Prostate gland (tissue), 2 donors: ENCODE measurements at regions not wholly inside any gene's neighbourhood (a gene's known extent, or its start where the extent isn't known, plus 50 kb on each side); places are given as distances from the start of the nearest gene placed in this dataset.
"Not testable (repeated sequence)": the region's sequence is repeated elsewhere in the genome, so short reads cannot be mapped to it uniquely, and the experiment has no call there.

Experiments
- DNase-seq: peaks from one replicate; pipeline ENCODE4 v3.0.0-alpha.2; 2019; ENCODE audit warnings: low spot score
- H3K27ac ChIP-seq, 2 donors: fragments of 200-600 bp; sonication (generic); 2 replicates each; pipeline ENCODE4 v1.5.1; 2017 to 2019
- H3K27me3 ChIP-seq: fragments of 200-600 bp; sonication (generic); replicated peaks from 2 replicates; pipeline ENCODE4 v1.5.1; 2019; ENCODE audit not compliant: insufficient read depth
- H3K36me3 ChIP-seq, 2 donors: fragments of 200-600 bp; sonication (generic); 1 replicate in 1 of 2; 2 replicates in 1 of 2; pipeline versions ENCODE4 v1.5.1 to v1.8.1; 2017 to 2019
- H3K4me1 ChIP-seq: fragments of 200-600 bp; sonication (generic); replicated peaks from 2 replicates; pipeline ENCODE4 v1.5.1; 2019
- H3K4me3 ChIP-seq, 2 donors: fragments of 200-600 bp; sonication (generic); 2 replicates each; pipeline ENCODE4 v1.5.1; 2017 to 2019
- H3K9me3 ChIP-seq: fragments of 200-600 bp; sonication (generic); 2 replicates; pipeline ENCODE4 v1.5.1; 2017
- CTCF ChIP-seq, 4 experiments: fragments of 200-600 bp in 2 of 4; fragments of 450-650 bp in 2 of 4; sonication (generic) in 2 of 4; IDR thresholded peaks; 1 replicate in 3 of 4; 2 replicates in 1 of 4; pipeline ENCODE4 v1.5.1; 2016 to 2019; ENCODE audit warnings: antibody characterized with exemption in 4 of 4, mild to moderate bottlenecking in 2 of 4, moderate library complexity in 2 of 4
- POLR2A ChIP-seq: fragments of 450-650 bp; IDR thresholded peaks from one replicate; pipeline ENCODE4 v1.6.1; 2016; ENCODE audit warnings: antibody characterized with exemption, mild to moderate bottlenecking
- POLR2AphosphoS5 ChIP-seq: sonication (generic); formaldehyde crosslinking; IDR thresholded peaks from one replicate; pipeline ENCODE4 v1.6.1; 2017; ENCODE audit warnings: antibody characterized with exemption
- WGBS: methylation state at CpG from one replicate; pipeline ENCODE4 v1.1.5; 2018; 5-methylcytosine and 5-hydroxymethylcytosine counted together
- intact Hi-C: fragments of 100-400 bp; cut with DNase I; formaldehyde crosslinking; loops from one replicate; pipeline ENCODE4 v1.14.2; 2022

DNA sequence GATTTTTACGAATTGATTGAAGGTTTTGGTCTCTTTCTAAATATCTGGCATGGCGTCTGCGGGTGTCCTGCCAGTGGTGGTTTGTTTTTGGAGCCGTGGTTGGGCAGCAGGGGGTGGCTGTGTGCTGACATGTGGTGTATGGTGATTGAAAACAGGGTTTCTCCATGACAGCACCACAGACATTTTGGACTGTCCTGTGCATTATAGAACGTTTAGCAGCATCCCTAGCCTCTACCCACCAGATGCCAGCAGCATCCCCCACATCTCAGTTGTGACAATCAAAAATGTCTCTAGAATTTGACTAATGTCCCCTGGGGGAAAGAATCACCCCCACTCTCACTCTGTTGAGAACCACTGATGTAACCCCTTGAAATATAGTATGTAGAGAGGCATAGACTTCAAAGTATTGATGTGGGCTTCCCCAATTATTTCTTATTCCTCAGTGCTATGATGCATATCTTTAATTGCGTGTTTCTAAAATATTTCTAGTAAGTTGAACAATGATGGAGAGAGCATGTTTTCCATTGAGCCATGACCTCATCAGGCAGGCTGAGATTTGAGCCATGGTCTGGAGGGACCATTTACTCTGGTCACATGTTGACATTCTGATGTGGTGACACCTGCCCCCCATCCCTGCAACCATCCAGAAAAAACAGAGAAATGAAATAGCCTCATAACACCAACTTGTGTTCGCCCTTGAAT lies 77.4 kb upstream of the MID1 start:
- TF ChIP-seq POLR2AphosphoS5 = no peak
- no peak for TF ChIP-seq POLR2A
- no peak for TF ChIP-seq CTCF (IDR thresholded peaks at IDR 0.05)
- Histone ChIP-seq H3K4me3 (no peak overlapping the region), H3K27me3 (no peaks in the 10 kb centered on the region), H3K27ac (no peak overlapping the region), H3K4me1 (no peaks in the 10 kb centered on the region), H3K36me3 (no peaks in the 10 kb centered on the region), H3K9me3 (no peaks in the 10 kb centered on the region)
- DNase-seq = no peak
- intact Hi-C loops = no loop called here
- WGBS = 90% methylated on average over 6 of the region's 7 CpGs

DNA sequence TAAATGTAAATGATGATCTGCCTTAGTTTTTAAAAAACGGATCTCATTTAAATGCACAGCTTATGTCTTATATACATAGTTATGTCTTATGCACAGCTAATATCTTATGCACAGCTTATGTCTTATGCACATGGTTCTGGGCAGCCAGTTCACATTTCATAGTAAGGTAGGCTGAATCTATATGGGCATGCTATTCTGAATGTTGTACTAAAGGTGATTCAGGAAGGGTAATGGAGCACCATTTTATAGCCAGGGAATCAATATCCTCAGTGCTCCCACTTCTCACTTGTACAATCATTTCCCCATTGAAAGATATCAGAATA lies 77.9 kb upstream of the MID1 start:
- Histone ChIP-seq H3K27me3 (no peaks in the 10 kb centered on the region), H3K27ac (no peak overlapping the region), H3K9me3 (no peaks in the 10 kb centered on the region), H3K4me1 (no peaks in the 10 kb centered on the region), H3K36me3 (no peaks in the 10 kb centered on the region), H3K4me3 (no peak overlapping the region)
- WGBS = 94% methylated on average over 1 of the region's 1 CpG
- DNase-seq = no peak
- intact Hi-C loops = no loop called here
- TF ChIP-seq CTCF (IDR thresholded peaks at IDR 0.05) (no peak), POLR2A (no peak), POLR2AphosphoS5 (no peak)

GRCh38 chrX:10702031-10702430 lies 81.6 kb upstream of the MID1 start:
- H3K4me3 ChIP-seq = no peak overlapping the region
- no peaks in the 10 kb centered on the region for H3K4me1 ChIP-seq
- no peak for DNase-seq
- no peaks in the 10 kb centered on the region for H3K9me3 ChIP-seq
- H3K27ac ChIP-seq = no peak overlapping the region
- WGBS = 59% methylated on average over 4 of the region's 4 CpGs
- TF ChIP-seq POLR2A (no peak), POLR2AphosphoS5 (no peak), CTCF (IDR thresholded peaks at IDR 0.05) (no peak)
- intact Hi-C loops = no loop called here
- H3K36me3 ChIP-seq = no peaks in the 10 kb centered on the region
- H3K27me3 ChIP-seq = no peaks in the 10 kb centered on the region

- H3K36me3 ChIP-seq, H3K27me3 ChIP-seq, H3K4me1 ChIP-seq, H3K4me3 ChIP-seq, H3K27ac ChIP-seq, H3K9me3 ChIP-seq, intact Hi-C loops, DNase-seq: not testable (repeated sequence)
- WGBS = 93% methylated on average over 3 of the region's 3 CpGs
Measured at GRCh38 chrX:10706342-10706741, 86.0 kb upstream of the MID1 start.

DNA sequence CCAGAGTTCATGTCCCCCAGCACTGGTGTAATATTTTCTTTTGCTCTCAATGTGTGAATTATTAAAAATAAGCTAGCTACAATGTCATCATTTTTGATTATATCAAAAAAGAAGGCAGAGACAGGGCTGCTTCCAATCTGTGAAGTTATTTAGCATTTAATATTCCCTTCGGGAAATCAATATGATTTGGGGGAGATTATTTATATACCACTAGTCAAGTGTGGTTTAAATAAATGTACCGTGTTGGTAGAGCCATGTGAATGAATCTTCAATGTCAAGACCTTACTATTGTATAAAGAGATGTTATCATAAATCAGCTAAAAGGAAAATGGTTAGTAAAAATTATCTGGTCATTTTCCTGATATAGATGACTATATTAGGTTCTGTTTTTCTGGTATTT lies 87.4 kb upstream of the MID1 start:
- no peak overlapping the region for H3K4me3 ChIP-seq
- no peak for TF ChIP-seq CTCF (IDR thresholded peaks at IDR 0.05)
- TF ChIP-seq POLR2AphosphoS5 = no peak
- no peak for TF ChIP-seq POLR2A
- no peaks in the 10 kb centered on the region for H3K36me3 ChIP-seq
- no peaks in the 10 kb centered on the region for H3K27me3 ChIP-seq
- WGBS = 86% methylated on average over 2 of the region's 2 CpGs
- no peak overlapping the region for H3K27ac ChIP-seq
- H3K4me1 ChIP-seq = no peaks in the 10 kb centered on the region
- H3K9me3 ChIP-seq = no peaks in the 10 kb centered on the region
- intact Hi-C loops = no loop called here
- no peak for DNase-seq
